Neural progenitor cell (in vitro differentiated cells): ENCODE measurements at regions not wholly inside any gene's neighbourhood (a gene's known extent, or its start where the extent isn't known, plus 50 kb on each side); places are given as distances from the start of the nearest gene placed in this dataset.

Source experiments
- EZH2 ChIP-seq: fragments of 200-600 bp; sonication (generic); IDR thresholded peaks from 2 replicates; pipeline ENCODE4 v1.6.1; 2017; ENCODE audit warnings: antibody characterized with exemption, mild to moderate bottlenecking, moderate library complexity
- EZH2phosphoT487 ChIP-seq: fragments of 200-600 bp; sonication (generic); IDR thresholded peaks from 2 replicates; pipeline ENCODE4 v1.6.1; 2017; ENCODE audit warnings: antibody characterized with exemption
- TF ChIP-seq, protein P1 (sequence below): fragments of 200-600 bp; sonication (generic); IDR thresholded peaks from 2 replicates; pipeline ENCODE4 v1.5.1; 2017; ENCODE audit warnings: antibody characterized with exemption, mild to moderate bottlenecking

DNA sequence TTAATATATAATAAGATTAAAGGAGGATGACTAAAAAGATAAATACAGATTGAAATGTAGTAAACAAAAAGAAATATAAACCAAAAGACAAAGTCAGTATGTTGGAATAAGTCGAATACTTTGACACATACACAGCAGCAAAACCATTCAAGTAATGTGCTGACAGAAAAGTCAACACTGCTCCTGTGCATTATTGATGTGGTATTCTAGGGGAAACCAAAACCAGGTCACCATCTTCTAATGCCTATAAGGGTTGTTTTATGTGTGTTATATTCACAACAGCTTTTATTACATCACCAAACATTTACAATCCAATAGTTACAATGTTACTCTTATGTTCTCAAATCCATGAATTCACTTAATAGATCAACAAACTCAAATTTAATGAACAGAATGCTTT, 111.8 kb upstream of the DKK2 start:
- TF ChIP-seq, protein P1, sequence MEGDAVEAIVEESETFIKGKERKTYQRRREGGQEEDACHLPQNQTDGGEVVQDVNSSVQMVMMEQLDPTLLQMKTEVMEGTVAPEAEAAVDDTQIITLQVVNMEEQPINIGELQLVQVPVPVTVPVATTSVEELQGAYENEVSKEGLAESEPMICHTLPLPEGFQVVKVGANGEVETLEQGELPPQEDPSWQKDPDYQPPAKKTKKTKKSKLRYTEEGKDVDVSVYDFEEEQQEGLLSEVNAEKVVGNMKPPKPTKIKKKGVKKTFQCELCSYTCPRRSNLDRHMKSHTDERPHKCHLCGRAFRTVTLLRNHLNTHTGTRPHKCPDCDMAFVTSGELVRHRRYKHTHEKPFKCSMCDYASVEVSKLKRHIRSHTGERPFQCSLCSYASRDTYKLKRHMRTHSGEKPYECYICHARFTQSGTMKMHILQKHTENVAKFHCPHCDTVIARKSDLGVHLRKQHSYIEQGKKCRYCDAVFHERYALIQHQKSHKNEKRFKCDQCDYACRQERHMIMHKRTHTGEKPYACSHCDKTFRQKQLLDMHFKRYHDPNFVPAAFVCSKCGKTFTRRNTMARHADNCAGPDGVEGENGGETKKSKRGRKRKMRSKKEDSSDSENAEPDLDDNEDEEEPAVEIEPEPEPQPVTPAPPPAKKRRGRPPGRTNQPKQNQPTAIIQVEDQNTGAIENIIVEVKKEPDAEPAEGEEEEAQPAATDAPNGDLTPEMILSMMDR: no peak
- no peak for TF ChIP-seq EZH2phosphoT487
- no peak for TF ChIP-seq EZH2
